Activated CD4-positive, alpha-beta T cell treated with anti-CD3 and anti-CD28 coated beads, Interleukin-2, Interleukin-4, amounts not matched to agents 100 ng/mL and 50 ng/mL, durations not matched to agents 16 hours and 8 hours (primary cell): ENCODE measurements at regions not wholly inside any gene's neighbourhood (a gene's known extent, or its start where the extent isn't known, plus 50 kb on each side); places are given as distances from the start of the nearest gene placed in this dataset.
A peak's percentile ranks its signal among the peaks of the same experiment; 100 is the strongest.
"Not testable (repeated sequence)": the region's sequence is repeated elsewhere in the genome, so short reads cannot be mapped to it uniquely, and the experiment has no call there.

Experiments
- DNase-seq: peaks from one replicate; pipeline ENCODE4 v3.0.0-alpha.2; 2020; ENCODE audit warnings: low spot score

DNA sequence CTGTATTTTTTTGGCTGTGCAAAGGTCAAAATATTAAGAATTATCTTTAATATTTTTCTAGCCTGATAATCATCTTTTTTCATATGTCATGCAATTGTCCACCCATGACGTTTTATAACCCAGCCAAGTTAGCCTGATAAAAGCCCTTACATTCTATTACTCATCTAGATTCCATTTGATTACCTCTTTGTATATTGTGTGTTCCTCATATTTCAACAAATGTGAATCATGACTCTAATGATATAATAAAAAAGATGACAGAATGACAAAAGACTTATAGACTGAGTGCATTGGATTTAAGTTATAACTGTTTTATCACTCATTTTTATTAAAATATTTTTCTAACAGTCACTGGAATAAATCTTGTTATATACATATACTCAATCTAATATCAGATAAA lies 1560.0 kb upstream of the LRRTM3 start:
- DNase-seq, result no peak

DNA sequence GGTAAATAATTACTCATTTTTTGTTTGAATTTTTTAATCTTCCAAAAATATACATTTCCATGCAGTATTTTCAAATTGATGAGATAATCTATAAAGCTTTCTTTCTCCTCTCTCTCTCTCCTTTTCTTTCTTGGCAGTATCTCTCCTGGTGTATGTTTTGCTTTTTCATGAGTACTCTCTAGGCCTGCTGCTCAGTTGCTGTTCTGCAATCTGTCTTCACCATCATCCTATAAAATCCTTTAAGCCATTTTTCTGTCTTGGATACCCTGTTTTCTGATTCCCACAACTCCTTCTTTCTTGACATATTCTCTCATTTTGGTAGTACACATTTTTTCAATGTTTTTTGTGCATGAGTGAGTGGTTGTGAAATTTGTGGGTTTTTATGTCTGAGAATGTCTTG lies 1558.1 kb upstream of the LRRTM3 start:
- no peak for DNase-seq

DNA sequence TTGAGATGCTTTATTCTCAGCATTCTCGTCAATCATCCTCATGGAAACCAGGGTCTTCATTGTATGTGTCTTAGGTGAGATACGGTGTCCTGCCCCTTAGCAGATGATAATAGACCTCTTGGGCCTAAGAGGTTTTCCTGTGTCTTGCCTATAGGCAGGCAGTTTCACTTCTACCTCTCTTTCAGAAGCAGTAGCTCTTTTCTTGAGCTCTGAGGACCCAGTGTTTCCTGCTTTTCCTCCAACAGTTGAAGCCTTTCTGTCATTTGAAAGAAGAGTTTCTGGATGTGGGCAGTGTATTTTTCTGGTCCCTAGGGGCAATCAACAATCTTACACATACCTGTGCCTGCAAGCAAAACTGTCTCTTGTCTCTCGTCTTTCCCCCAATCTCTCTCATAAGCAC lies 1550.3 kb upstream of the LRRTM3 start:
- no peak for DNase-seq

DNA sequence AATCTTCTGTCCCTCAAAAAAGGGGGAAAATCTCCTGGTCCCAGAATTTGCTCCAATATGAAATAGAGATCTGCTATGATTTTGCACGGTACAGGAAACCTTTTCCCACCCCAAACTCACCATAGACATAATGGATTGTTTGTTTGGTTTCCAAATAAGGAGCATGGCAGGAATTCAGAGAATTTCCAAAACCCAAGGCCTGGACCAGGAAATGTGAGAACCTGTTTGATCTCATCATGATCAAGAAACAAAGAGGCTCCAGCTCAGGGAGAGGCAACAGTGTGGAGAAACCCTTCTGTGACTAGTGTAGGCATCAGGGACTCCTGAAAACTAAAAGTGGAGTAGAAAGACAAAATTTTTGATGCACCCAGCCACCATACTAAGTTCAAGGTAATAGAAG lies 1548.1 kb upstream of the LRRTM3 start:
- no peak for DNase-seq

DNA sequence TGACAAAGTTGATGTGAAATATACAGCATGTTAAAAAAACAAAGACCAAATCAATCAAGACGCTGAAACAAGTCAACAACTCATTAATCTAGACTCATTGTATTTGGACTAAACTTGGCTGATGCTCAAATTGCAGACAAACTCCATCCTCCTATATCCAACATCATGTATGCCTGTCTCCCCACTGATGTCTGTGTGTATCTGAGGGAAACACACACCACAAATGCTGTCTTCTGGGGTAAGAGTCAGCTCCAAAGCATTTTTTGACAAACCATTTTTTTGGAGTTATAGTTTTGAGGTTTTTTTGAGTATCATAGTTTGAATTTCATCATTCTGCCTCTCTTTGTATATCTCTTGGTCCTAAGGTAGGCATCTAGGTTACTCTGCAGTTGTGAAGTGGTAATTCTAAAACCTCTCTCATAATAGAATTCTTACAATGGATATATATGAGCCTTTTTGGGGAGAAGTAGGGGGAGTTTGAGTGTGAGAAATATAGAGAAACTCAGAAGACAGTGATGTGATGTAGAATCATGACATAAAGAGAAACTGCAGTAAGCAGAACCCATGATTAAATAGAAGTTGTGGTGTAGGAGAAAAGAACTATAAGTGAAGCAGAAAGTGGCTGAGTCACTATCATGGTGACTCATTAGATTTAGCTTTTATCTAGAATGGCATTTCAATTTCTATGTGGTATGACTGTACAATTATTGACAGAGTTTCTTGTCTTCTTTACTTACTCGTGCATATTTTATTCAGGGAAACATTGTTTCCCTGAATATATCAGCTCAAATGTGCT lies 1531.1 kb upstream of the LRRTM3 start:
- DNase-seq, result peak; percentile 0

DNA sequence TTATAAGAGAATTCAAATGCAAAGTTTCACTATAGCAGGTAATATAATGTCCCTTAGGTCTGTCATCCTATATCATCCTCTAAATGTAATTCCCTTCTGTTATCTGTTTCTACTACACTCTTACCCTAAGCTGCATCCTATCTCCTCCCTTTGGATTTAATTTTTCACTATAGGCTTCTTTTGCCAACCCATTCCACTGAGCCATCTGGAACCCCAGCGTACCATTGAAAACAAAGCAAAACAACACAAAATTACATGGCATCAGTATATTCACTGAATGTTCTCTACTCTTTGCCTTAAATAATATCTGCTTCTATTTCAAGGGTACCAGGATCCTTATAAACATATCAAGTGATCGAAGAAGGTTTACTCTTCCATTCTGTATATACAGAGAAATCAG lies 1530.2 kb upstream of the LRRTM3 start:
- DNase-seq, result no peak

DNA sequence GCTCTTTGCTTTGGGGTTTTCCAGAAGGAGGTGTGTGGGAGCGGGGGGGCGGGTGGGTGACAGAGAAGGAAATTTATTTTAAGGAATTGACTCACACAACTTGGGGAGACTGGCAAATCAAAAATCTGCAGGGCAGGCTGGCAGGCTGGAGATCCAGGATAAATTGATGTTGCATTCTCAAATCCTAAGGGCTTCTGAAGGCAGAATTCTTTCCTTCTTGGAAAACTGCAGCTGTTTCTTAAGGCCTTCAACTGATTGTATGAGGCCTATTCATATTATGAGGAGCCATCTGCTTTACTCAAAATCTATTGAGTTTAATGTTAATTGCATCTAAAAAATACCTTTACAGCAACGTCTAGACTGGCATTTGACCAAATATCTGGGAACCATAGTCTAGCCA lies 1528.8 kb upstream of the LRRTM3 start:
- DNase-seq, result no peak

DNA sequence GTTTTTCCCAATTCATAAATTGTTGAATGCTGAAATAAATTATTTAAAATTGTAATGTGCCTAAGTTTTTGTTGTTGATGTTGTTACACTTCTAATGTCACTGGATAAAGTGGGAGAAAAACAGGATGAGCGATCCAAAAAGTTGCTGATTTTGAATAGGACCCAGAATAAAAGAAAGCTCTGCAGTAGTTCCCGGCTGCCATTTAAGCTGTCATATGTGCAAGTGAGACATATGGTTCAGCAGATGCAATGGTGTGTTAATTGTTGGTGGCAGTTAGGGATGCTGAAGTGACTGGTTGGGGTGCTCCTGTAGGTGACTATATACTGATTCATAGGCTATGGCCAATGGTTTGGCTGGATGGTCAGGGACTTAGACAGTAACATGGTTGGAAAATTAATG lies 1517.4 kb upstream of the LRRTM3 start:
- DNase-seq, result no peak

DNA sequence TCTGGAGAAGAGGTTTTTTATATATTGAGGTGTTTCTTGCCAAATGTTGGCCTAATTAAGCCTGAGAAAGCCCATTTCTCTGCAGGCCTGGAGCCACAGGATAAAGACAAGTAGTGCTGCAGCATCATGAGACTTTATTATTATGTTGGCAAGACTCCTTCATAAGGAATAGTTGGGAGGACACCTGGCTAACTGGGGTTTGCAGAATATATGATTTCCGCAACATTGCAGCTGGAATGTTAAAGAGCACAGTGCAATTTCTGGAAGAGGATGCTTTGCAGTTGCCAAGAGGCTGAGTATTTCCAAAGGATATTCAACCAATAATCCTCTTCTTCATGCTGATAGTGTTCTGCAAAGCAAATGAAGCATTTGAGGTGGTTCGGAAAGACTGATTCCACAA lies 1512.8 kb upstream of the LRRTM3 start:
- DNase-seq, result no peak

DNA sequence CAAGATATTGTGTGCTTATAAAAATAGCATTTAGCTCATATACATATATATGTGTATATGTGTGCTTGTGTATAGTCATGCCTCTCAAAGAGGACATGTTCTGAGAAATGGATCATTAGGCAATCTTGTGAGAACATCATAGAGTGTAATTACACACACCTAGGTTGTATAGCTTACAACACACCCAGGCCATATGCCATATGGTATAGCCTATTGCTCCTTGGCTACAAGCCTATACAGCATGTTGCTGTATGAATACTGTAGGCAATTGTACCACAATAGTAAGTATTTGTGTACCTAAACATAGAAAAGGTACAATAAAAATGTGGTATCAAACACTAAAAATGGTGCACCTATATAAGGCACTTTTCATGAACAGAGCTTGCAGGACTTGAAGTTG lies 1510.5 kb upstream of the LRRTM3 start:
- DNase-seq, result no peak

DNA sequence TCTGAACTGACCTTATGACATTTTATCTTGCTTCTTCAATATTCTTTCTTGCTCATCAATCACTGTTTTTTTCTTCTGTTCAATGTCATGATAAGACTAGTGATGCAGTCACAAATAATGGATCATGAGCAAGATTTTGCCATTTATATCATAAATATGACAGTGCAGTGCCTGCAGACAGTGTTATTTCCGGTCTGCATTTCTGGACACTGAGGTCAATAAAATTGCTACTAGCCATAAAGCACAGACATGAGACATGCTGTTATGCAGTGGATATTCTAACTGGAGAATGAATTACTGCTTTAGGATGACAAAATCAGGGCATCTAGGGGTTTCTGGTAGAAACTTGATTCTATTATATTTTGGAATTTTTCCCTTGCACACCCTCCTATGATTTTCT lies 1509.7 kb upstream of the LRRTM3 start:
- no peak for DNase-seq

DNA sequence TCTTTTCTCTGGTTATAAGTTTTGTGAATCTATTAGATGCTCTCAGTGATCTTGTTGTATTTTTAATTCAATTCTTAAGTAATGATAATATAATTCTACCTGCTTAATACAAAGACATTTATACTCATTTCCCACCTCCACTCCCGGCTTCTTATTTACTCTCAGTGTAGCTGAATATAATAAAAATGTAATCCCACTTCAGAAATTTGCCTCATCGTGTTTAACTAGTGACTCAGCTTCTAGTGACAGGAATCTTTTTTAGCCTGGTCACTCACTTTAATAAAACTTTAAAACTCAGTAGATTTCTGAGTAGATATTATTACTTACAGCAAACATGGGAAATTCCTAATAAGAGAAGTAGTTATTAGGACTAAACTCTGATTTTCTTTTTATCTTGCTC lies 1506.2 kb upstream of the LRRTM3 start:
- DNase-seq, result no peak

DNA sequence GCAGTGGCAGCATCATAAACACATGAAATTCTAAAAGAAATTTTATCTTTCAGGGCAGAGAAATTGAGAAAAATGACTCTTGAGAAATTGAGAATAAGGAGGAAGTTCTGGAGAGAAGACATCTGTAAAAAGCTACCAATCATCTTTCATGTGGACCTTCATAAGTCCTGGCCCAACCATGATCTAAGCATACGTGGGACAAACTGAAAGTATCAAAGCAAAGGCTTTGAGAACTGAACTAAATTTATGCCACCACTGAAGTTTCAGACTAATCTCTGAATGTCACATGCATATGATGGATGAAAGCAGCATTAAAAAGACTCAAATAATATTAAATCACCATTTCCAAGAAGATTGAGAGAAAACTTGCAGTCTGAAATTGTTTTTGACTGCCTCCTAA lies 1502.8 kb upstream of the LRRTM3 start:
- no peak for DNase-seq

DNA sequence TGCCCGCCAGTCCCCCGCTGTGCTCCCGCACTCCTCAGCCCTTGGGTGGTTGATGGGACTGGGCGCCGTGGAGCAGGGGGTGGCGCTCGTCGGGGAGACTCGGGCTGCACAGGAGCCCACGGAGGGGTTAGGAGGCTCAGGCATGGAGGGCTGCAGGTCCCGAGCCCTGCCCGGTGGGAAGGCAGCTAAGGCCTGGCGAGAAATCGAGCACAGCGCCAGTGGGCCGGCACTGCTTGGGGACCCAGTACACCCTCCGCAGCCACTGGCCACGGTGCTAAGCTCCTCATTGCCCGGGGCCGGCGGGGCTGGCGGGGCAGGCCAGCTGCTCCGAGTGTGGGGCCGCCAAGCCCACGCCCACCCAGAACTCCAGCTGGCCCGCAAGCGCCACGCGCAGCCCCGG lies 1496.5 kb upstream of the LRRTM3 start:
- not testable (repeated sequence) for DNase-seq

DNA sequence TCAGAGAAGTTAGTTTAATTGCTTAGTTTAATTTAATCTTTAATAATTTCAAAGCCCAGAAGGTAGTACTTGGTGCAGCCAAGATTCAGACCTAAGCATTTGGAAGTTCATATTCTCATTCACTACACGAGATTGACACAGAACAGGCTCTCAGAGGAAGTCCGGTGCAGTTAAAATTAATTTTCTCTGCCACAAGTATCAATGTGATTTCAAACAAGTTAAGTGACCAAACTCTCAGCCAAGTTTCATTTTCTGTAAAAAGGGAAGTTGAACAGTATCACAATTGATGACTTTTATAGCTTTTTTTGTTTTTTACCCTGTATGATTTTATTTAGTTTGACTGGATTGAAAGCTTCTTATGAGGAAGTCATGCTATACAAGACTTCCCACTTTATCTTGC lies 1494.9 kb upstream of the LRRTM3 start:
- DNase-seq, result no peak

DNA sequence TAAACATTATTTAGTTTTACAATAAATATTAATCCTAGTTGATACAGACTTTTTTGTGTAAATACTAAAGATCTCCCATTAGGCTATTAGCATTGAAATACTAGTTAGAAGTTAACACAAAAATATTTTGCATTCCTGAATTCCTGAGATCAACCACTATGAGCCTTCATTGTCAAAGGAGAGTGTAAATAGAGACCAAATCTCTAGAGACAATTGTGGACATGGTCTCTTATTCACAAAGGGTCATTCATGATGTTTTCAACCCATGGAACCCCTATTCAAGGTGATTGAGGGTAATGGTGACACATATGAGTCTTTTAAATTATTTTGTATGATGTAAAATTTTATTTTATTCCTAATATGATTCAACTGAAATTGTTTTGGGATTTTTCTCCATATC lies 1454.8 kb upstream of the LRRTM3 start:
- DNase-seq, result no peak

DNA sequence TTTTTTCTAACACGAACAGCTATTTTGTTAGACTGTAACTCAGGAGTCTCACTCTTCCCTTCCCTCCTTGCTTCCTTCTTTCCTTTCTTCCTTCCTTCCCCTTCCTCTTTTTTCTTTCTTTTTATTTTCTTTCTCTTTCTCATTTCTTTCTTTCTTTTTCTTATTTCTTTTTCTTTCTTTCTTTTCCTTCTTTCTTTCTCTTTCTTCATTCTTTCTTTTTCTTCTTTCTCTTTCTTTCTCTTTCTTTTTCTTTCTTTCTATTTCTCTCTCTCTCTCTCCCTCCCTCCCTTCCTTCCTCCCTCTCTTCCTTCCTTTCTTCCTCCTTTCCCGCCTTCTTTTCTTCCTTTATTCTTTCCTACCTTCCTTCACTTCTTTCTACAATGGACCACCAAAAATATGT lies 1443.0 kb upstream of the LRRTM3 start:
- no peak for DNase-seq

DNA sequence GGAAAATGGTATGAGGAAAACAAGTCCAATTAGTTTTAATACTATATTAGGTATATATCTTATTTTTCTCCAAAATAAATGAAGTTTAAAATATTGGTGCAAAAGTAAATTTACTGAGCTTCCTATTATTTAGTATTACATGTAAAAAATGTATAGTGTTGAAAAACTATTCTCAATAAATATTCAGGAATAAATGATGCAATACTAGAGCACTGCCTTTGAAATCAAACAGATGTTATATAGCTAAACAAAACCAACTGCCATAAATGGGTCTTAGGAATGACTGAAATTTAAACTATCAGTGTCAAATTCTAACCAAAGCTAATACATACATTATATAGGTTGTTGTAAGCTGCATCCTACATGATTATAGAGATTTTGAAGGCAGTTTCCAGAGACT lies 1434.0 kb upstream of the LRRTM3 start:
- no peak for DNase-seq

DNA sequence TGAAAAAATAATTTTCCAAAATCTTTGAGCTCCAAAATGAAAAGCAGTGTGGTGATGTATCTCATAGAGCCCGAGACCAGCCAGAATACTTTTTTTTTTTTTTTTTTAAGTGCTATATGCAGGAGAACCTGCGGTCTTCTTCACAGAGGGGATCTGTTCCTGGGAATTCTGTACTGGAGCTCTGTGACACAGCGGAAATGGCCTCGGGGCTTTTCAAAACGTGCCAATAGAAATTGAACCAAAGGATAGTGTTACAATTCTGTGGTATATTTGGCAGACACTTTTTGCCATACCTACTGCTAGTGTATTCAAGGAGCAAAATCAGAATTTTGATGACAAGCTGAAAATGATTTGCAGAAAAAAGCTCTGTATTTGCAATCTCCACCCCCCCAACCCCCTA lies 1429.3 kb upstream of the LRRTM3 start:
- DNase-seq, result no peak

DNA sequence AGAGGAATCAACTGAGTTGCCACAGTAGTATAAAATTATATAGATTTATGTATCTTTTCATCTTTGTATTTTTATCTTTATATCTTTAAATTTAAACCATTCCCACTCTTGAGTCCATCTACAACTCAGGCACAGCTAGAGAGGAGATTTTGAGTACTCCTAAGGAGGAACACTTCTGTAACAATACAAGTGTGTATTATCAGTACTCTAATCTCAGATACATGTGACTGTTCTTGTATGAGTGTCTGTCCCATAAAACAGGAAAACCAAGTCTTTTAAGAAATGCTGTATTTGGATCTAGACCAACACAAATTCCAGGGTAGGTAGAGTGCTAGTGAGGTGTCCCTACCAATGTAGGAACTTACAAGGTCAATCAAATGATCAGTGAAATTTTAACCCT lies 1428.0 kb upstream of the LRRTM3 start:
- no peak for DNase-seq

DNA sequence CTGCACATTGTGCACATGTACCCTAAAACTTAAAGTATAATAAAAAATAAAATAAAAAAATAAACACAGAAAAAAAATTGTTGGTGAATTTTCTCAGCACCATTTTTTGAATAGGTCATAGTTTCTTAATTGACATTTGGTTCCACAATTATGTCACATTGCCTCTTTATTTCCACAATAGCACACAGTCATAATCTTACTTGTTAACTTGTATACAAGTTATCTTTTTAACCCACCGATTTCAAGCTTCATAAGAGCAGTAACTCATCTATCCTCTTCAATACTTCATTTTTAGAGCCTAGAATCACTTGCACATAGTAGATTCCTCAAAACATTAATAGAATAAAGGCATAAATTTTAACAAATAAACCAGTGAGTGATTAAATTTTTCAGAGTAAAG lies 1425.1 kb upstream of the LRRTM3 start:
- DNase-seq, result no peak

DNA sequence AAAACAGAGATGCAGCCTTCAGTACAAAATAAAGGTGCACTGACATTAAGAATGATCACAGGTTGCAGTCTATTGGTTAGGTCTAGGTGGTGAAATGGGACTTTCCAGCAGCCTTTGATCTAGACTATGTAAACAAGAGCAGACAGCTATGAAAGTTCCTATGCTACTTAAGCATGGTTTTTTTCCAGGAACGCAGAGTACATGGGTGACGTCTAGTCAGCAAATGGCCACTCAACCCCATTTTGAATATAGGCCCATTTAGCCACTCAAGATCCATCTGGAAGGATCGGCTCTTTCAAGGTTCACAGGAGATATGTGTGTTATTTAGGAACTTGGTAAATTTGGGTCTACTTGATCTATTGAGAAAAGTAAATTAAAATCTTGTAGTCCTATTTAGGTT lies 1424.6 kb upstream of the LRRTM3 start:
- peak; percentile 0 for DNase-seq

DNA sequence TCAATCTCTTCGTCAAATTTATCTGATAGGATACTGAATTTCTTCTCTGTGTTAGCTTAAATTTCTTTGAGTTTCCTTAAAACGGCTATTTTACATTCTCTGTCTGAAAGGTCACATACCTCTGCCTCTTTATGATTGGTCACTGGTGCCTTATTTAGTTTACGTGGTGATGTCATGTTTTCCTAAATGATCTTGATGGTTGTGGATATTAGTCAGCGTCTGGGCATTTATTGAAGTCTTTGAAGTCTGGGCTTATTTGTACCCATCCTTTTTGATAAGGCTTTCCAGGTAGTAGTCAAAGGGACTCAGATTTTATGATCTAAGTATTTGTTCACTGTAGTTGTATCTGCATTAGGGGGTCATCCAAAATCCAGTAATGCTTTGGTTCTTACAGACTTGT lies 1407.5 kb upstream of the LRRTM3 start:
- DNase-seq, result no peak

DNA sequence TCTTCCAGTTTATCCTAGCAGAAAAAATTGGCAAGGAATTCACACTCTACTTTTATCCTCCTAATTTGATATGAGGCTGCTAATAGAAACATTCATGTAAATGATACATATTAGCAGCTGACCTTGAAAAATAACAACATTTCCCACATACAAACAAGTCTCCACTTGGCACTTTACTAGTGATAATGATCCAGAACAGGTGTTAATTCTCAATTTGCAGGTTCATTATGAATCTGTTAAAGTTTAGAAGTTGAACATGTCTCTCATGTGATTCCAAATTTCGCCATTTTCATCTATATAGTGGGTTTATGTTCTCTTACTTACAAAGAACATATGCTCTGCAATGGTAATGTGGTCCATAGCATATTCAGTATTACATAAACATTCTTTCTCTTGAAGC lies 1396.8 kb upstream of the LRRTM3 start:
- no peak for DNase-seq

DNA sequence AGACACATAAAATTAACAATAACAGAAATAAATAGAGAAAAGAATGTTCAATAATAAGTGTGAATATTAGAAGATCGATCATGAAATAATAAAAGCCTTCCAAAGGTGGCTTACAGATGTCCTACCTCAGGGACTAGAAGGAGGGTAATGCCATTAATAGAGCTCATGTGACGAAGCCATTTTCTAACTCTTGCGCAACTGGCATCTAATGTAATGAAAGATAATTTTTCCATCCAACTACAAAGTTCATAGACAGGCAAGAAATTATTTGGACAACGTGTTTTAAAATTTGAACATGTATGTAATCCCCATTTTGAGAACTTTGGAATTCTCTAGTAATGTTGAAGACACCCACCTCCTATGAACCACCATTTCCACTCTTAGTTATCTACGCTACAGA lies 1394.3 kb upstream of the LRRTM3 start:
- DNase-seq, result no peak
